HG03521 (cell line): ENCODE measurements at regions not wholly inside any gene's neighbourhood (a gene's known extent, or its start where the extent isn't known, plus 50 kb on each side); places are given as distances from the start of the nearest gene placed in this dataset.
"Not testable (repeated sequence)": the region's sequence is repeated elsewhere in the genome, so short reads cannot be mapped to it uniquely, and the experiment has no call there.

Experiments used
- ATAC-seq: cut with Tn5 transposase; IDR thresholded peaks from one replicate; pipeline ENCODE4 v1.9.1; 2021; ENCODE audit warnings: mild to moderate bottlenecking, moderate library complexity; ENCODE audit not compliant: unreplicated experiment

DNA sequence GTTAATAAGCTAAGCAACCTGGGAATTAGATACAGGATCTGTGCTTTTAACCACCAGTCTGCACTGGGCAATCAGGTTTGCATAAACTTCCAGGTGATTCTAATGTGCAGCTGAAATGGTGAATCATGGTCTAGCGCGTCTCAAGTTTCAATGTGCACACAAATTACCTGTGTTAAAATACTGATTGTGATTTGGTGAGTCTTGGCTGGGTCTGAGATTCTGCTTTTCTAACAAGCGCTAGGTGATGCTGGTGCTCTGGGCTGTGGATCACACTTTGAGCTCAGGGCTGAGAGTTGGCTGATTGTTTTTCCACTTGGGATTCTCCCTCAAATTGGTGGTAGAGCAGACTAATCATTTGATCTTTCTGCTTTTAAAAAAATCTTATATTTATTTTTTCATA is 124.8 kb downstream of the C12orf75 start:
- no peak for ATAC-seq

DNA sequence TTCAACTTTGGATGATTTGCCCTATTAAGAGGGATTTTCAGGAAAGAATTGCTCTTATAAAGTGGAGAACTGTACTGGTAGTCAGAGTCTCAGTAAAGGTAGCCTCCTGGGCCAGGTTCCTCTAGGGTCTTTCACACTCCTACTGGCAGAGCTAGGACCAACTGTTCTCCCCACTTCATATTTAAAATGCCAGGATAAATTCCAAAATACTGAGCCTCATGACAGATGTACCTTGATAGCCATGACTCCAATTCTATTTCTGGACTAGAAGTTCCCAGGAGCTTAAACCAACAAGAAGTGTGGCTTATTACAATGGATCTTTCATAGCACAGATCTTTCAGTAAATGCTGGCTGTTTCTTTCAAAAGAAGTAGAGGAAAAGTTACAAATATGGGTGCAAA is 126.5 kb downstream of the C12orf75 start:
- no peak for ATAC-seq

DNA sequence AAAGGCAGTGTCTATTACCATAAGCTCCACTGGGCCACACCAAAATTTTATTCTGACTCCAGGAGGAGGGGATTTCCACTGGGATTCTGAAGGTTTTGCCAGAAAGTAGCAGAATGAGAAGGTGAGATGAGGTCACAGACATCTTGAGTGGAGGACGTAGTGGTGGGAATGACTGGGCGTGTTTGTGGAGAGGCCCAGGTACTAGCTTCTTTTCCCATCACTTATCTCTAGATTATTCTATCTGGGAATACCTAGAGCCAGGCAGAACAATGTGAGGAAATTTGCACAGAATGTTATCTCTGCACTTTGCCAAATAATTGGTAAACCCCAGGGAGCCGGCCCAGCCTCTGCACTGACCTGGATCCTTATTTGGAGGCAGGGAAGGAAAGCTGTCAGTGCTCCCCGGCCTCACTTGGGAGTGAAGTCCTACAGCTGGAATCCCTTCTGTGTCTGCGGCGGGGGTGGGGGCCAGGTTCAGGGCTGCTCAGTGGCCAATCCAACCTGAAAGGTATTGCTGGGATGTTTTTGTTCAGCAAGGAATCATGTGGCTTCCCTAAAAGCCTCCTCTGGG is 129.4 kb downstream of the C12orf75 start:
- no peak for ATAC-seq

DNA sequence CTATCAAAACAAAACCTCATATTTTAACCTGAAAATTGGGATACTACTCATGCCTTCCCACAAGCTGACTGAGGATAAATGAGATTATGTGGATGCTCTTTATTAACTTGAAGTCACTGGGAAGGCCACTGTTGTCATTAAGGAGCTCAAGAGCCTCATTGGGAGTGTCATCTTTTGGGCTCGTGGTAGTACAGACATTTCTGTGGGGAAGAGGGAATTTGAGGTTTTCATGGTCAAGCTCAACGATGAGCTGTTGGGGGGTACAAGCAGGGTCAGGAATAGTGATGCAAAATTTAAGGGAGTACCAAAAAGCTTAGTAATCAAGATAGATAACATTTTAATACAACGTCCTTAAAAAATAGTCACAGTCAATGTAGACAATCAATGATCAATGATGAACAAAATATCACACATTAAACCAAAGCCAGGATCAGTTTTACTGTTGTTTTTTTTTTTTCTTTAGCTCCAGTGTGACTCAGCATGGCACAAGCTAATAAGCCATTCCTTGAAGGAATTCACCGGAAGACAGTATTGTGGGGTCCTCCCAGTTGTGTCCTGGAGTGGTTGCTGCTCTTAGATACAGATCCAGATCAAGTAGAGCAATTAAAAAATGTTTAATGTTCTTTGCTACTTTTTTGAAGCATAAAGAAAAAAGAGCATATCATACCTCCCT is 130.9 kb downstream of the C12orf75 start:
- no peak for ATAC-seq

DNA sequence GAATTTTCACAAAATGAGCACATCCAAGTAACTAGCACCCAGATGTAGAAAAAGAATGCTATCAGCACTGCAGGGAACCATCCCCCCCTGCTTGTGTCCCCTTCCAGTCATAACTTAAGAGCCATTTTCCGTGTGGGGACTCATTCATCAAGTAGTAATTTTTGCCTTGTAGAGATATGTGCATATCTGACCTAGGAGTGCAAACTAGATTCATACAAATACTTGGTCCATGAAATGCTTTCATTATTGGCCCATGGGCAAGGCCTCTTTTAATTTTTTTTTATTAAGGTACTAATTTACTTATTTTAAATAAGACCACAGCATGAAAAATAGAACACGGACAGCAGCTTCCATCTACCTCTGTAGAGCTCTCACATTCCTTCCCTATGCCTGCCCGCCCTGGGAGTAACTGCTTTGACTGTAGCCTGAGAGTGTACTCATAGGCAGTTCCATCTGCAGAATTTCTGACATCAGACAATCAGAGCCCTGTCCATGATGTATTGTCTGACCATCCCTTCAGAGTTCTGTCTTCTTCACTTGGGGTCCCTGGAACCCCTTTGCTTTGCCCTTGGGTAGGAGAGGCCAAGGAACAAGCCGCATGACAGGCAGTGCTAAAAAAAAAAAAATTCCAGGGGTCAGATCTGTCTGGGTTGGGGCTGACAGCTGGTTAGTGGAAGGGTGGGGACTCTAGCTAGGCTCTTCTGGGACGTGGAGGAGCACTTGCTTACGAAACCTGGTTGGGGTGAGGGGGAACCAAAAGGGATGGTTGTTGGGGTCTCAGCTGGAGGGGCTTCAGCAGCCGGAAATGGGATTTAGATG is 131.7 kb downstream of the C12orf75 start:
- no peak for ATAC-seq

DNA sequence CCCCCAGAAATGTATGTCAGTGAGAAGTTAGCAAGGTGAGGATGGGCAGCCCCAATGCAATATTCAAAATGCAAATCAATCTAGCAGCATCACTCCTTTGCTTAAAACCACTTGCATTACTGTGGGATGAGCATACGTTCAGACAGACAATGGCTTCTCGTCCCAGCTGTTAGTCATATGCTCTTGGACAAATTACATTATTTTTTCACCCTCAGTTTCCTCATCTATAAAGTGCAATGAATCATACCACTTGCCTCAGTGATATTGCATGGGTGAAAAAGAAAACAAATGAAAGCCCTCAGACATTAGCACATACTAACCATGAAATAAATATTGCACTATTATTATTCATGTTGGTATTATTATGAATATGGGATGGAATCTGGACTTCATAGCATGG is 132.3 kb downstream of the C12orf75 start:
- no peak for ATAC-seq

DNA sequence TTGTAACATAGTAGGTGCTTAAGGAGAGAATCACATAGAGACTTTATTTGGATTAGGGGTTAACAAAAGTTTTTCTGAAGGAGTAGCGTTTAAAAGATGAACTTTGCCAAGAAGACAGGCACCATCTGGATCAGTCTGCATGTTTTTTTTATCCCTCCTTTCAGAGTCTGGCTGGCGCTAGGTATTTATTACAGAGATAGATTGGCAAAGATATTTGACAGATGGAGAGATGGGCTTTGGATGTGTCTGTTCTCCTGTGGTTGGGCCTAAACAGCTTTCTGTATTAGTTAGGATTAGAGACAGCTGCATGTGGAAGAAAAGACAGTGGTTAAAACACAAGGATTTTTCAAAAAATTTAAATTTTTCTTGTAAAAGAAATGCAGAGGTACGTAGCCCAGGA is 133.9 kb downstream of the C12orf75 start:
- no peak for ATAC-seq

DNA sequence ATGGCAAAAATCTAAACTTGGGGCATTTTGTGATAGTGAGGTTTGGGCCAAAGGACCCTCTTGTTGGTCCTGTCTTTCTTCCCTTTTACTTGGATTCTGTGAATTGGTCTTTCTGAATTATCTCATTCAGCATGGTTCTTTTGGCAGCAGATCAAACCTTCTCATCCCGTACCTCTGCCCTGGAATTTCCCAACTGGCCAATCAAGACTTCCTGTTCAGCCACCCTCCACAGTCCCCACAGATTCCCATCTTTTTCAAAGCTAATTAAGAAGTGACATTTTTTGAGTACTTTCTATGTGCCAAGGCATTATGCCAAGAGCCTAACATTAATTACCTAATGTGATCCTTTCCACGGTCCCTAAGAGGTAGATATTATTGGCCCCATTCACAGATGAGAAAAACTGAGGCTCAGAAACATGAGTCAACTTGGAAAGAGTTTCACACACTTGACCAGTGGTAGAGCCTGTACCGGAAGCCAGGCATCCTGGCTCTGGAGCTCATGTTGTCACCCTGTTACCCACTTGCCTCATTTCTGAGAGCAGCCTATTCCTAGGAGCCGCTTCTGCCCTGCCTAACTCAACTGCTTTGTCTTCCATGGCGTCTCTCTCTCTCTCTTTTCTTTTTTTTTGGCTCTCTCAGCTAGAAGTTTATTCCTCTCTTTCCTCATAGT is 135.9 kb downstream of the C12orf75 start:
- ATAC-seq, result no peak

DNA sequence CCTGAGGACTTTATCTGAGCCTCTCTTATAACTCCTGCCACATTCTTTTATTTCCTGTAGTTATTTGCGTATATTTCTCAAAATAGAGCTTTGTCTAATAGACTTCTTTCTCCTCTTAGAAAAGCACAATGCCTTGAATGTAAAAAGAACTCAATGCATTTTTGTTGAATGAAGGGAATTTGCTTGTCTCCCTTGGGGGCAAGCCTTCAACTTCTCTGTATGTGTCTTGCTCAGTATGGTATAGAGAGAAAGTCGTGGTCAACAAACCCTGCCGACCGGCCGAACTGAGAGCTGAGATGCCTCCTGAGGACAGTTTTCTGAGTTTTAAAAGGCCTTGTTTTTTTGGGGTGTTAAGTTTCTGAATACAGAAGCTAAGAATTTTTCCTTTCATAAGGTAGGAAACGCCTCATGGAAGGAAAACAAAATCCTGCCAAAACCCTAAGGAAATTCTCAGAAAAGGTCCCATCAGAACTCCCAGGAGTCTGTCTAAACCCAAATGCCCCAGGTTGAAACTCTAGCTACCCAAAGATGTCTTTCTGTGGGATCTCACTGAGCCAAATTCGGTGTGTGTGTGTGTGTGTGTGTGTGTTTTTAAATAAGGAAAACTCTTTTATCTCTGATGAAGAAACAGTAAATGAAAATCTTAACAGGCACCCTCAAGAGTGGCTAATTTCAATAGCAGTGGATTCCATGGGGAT is 136.6 kb downstream of the C12orf75 start:
- no peak for ATAC-seq

DNA sequence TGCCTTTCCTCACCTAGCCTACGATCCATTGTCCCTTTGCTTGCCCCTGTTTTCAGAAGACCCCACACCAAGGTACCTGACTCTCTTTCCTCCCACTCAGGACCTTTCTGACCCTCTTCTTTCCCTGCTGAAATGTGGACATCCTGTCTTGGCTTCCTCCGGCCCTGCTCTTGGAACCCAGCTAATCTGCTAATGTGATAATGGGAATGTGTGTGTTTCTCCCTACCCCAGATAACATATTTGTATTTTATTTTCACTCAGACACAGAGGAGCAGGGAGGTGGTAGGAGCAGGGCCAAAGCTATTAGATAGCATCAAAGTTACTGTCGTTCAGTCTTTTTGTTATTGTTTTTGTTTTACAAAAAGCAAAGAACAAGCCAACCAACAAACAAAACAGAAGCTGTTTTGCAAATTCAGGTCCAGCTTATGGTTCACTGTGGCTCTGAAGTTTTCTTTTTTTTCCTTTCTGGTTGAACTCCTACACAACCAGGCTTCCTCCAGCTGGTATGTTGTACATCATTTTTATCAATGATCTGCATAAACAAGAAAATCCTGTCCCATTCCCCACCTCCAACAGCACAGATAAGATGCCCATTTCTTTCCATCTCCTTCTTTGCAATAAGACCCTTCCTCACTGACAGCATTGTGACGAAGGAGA is 137.3 kb downstream of the C12orf75 start:
- no peak for ATAC-seq

DNA sequence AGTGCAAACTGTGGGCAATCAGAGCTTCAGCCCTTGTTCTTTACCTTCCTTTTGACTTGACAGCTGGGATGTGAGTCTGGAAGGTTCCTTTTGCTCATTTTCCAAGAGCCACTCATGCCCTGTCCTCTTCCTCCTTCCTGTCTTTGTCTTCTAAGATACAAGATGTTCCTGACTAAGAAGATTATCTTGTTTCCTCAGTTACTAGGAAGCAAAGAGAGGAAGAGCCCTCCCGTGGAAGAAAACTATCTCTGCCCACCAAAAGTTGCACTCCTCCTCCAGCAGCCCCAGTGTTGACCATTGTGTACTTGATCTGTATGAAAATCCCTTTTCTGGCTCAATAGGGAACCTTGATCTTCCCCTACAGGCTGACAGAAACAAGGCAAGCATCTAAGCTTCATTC is 138.0 kb downstream of the C12orf75 start:
- no peak for ATAC-seq

DNA sequence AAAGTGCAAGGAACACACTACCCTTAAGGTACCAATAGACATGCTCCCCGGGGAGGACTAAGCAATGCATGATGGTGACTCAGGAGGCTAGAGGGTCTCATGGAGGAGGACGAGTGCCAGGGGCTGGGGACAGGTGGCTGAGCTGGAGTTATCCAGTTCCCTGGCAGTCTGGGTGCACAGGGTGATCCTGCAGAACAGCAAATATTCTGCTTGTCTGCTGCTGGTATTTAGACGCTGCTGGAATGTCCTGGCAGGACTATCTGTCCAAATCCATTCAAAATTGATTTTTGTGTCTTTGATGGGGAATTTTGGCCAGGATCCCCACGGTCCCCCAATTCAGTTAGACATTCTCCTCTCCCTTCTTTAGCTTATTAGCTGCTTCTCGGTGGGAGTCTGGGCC is 138.7 kb downstream of the C12orf75 start:
- no peak for ATAC-seq

DNA sequence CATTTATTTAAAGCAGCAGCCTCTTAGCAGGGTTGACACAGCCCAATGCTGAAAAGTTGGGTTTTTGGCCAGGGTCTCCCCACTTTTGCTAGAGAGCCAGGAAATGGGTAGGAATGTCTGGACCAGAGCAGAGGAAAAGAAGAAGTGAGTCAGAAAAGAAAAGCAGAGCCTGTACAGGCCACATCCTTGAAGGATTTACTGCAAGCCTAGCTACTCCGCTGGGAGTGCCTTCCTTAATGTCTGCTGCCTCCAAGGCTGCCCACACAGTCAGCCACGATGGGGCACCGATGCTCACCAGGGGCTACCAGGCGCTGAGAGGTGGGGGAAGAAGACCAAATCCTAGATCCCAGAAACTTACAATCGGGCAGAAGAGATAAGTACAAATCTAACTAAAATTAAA is 139.2 kb downstream of the C12orf75 start:
- no peak for ATAC-seq

DNA sequence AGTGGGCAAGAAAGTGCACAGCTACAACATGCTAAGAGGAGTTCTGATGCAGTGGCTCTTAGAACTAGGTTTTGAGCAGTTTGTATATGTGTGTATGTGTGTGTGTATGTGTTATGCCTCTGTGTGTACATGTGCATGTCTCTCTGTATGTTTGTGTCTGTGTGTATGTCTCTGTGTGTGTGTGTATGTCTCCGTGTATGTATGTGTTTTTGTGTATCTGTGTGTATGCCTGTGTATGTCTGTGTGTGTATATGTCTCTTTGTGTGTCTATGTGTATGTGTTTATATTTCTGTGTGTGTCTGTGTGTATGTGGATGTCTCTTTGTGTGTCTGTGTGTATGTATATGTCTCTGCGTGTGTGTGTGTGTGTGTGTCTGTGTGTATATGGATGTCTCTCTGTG is 139.6 kb downstream of the C12orf75 start:
- ATAC-seq, result no peak

DNA sequence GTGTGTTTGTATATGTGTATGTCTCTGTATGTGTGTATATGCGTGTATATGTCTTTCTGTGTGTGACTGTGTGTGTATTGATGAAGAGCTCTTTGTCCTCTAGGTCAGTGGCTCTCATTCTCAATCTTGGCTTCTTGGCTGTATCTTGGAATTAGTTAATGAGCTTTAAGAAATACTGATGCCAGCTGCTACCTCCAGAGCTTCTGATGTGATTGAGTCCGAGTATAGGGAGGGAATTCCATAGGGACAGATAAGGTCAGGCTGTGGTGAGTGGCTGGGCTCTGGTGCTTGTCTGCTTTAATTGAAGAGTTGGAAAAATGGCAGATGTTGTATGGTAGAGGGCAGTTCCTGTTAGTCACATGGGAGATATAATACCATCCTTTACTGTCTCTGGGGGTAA is 140.1 kb downstream of the C12orf75 start:
- ATAC-seq, result no peak

DNA sequence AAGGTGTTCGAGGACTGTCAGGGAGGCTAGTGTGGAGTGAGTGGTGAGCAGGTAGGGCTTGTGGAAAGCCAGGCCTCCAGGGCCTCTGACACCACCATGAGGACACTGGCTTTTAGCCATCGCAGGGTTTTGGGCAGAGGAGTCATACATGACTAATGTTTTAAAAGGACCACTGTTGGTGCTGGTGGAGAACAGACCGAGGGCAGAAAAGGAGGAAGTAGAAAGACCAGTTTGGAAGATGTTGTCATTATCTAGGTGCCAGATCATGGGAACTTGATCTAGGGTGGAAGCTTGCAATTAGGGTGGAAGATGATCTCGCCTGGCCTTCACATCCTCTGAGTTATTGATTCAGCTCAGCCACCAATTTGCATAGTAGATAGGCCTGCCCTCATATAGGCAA is 144.2 kb downstream of the C12orf75 start:
- ATAC-seq, result no peak

DNA sequence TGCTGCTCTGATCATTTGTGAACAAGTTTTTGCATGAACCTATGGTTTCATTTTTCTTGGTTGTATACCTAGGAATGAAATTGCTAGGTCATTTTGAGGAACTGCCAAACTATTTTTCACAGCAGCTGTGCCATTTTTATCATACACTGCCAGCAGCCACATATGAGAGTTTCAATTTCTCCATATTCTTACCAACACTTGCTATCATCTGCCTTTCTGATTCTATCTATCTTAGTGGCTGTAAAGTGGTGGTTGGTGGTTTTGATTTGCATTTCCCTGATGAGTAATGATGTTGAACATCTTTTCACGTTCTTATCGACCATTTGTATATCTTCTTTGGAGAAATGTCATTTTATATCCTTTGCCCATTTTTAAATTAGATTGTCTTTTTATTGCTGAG is 146.1 kb downstream of the C12orf75 start:
- no peak for ATAC-seq

DNA sequence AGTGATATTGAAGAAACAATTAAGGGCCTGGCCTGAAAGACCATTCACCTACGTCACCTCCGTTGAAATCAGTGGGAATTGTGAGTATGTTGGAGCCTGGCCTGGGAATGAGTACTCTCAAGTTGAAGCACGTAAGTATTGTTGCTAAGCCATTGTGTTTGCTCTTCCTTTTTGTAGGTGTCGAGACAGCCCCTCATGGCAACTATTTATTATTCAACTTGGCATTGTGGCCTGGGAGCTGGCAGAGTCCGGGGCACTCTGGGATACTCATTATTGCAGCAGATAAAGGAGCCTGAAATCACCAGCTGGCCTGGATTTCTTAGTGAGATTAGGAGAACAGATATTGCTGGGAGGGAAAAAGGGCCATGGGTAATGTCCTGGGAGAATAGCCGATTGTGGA is 147.4 kb downstream of the C12orf75 start:
- ATAC-seq, result no peak

DNA sequence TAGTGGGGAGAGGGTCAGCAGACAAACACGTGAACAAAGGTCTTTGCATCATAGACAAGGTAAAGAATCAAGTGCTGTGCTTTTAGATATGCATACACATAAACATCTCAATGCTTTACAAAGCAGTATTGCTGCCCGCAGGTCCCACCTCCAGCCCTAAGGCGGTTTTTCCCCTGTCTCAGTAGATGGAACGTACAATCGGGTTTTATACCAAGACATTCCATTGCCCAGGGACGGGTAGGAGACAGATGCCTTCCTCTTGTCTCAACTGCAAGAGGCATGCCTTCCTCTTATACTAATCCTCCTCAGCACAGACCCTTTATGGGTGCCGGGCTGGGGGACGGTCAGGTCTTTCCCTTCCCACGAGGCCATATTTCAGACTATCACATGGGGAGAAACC is 148.3 kb downstream of the C12orf75 start:
- not testable (repeated sequence) for ATAC-seq

DNA sequence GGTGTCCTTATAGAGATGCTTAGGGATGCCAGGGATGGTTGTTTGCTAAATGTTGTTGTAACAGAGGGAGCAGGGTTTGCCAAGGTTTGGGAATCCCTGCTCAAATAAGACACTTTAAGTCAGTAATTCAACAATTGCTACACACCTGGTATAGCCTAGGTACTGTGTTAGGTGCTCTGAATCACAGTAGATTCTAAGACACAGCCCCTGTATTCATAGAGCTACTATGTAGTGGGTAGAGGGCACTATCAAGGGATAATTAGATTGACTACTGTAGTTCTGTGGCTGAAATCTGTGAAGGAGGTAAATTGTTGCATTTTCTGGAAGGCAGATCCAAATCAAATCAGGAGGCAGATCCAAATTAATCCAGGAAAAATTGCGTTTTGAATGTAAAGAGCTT is 149.2 kb downstream of the C12orf75 start:
- ATAC-seq, result no peak

DNA sequence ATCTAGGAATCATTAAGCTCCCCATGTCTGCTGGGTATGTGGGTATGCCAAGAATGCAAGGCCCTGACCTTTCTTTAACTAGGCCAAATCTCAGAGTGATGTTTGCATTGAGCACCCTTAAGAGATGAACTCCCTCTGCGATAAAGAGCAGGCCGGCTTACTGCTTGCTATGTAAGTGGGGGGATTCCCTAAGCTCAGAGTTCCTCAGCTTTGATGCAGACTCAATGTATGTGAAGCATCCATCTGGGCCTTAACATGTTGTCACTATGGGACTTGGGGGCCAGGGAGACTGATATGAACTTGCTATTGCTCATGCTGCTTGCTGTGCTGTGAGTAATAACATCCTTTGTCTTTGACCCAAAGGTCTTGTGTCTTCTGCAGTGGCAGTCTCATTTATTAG is 149.7 kb downstream of the C12orf75 start:
- no peak for ATAC-seq
